ENCODE measurements at regions not wholly inside any gene's neighbourhood (a gene's known extent, or its start where the extent isn't known, plus 50 kb on each side); places are given as distances from the start of the nearest gene placed in this dataset.

DNA sequence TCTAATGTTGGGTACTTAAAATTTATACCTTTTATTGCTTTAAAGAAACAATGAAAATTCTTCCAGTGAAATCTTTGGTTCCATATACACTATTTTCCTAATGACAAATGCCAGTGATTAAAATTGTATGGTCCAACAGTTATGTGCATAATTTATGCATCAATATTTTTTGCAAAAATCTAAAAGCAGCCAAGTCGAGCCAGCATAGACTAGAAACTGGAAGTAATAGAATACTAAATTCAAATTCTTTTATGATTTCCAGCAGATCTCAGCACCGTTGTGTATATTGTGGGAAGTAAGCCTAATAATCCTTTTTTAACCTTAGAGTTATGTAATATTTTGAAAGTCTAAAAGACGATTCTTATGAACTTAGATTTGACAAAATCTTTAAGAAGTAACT lies 652.0 kb upstream of the GOLIM4 start:
- TF ChIP-seq CTCF (optimal IDR thresholded peaks at IDR 0.05 in 1 of 3, IDR thresholded peaks at IDR 0.05 in 1 of 3, conservative IDR thresholded peaks at IDR 0.05 in 1 of 3; ENCODE audit: extremely low read depth in 1 of 3, insufficient read depth in 2 of 3, low read length in 3 of 3), result no peak
- no peak for TF ChIP-seq EZH2 (IDR thresholded peaks at IDR 0.05; ENCODE audit: low read length)

Data from keratinocyte (primary cell).